MM.1S (cell line): ENCODE measurements at regions not wholly inside any gene's neighbourhood (a gene's known extent, or its start where the extent isn't known, plus 50 kb on each side); places are given as distances from the start of the nearest gene placed in this dataset.

ENCODE experiments used
- DNase-seq: peaks from one replicate; pipeline ENCODE4 v3.0.0-alpha.2; 2015
- H2AFZ ChIP-seq: fragments of 300-600 bp; sonication (generic); 2 replicates; pipeline ENCODE4 v1.6.0; 2016; ENCODE audit warnings: antibody characterized with exemption, low read length
- H3F3A ChIP-seq: fragments of 300-600 bp; sonication (generic); 2 replicates; pipeline ENCODE4 v1.6.1; 2016; ENCODE audit warnings: mild to moderate bottlenecking, antibody characterized with exemption, low read length, moderate library complexity, mixed read lengths; ENCODE audit not compliant: insufficient read depth
- H3K27ac ChIP-seq: fragments of 300-600 bp; sonication (generic); 2 replicates; pipeline ENCODE4 v1.5.1; 2016; ENCODE audit warnings: mild to moderate bottlenecking, low read length
- H3K27me3 ChIP-seq: fragments of 300-600 bp; sonication (generic); replicated peaks from 2 replicates; pipeline ENCODE4 v1.6.0; 2016; ENCODE audit warnings: low read length; ENCODE audit not compliant: insufficient read depth
- H3K36me3 ChIP-seq: fragments of 300-600 bp; sonication (generic); replicated peaks from 2 replicates; pipeline ENCODE4 v1.6.1; 2016; ENCODE audit warnings: mild to moderate bottlenecking, low read length, mixed read lengths; ENCODE audit not compliant: insufficient read depth
- H3K4me1 ChIP-seq: fragments of 300-600 bp; sonication (generic); 2 replicates; pipeline ENCODE4 v1.6.1; 2016; ENCODE audit warnings: low read length, mixed read lengths
- H3K4me2 ChIP-seq: fragments of 300-600 bp; sonication (generic); 2 replicates; pipeline ENCODE4 v1.6.0; 2016; ENCODE audit warnings: low read depth, low read length
- H3K4me3 ChIP-seq: fragments of 300-600 bp; sonication (generic); 2 replicates; pipeline ENCODE4 v1.5.1; 2016; ENCODE audit warnings: low read length, mixed read lengths
- H3K79me2 ChIP-seq: fragments of 300-600 bp; sonication (generic); 2 replicates; pipeline ENCODE4 v1.6.1; 2016; ENCODE audit warnings: mixed run types, low read length, mixed read lengths
- H3K9ac ChIP-seq: fragments of 300-600 bp; sonication (generic); 2 replicates; pipeline ENCODE4 v1.6.1; 2016; ENCODE audit warnings: low read length, mixed read lengths
- H3K9me2 ChIP-seq: fragments of 300-600 bp; sonication (generic); replicated peaks from 2 replicates; pipeline ENCODE4 v1.6.1; 2016; ENCODE audit warnings: mild to moderate bottlenecking, low read length, mixed read lengths; ENCODE audit not compliant: insufficient read depth
- H3K9me3 ChIP-seq: fragments of 300-600 bp; sonication (generic); replicated peaks from 2 replicates; pipeline ENCODE4 v1.6.1; 2016; ENCODE audit warnings: mild to moderate bottlenecking, low read length, mixed read lengths; ENCODE audit not compliant: insufficient read depth
- H4K20me1 ChIP-seq: fragments of 300-600 bp; sonication (generic); 2 replicates; pipeline ENCODE4 v1.6.1; 2016; ENCODE audit warnings: mild to moderate bottlenecking, low read length, moderate library complexity, mixed read lengths; ENCODE audit not compliant: insufficient read depth
- CTCF ChIP-seq: fragments of 300-600 bp; sonication (generic); IDR thresholded peaks from 2 replicates; pipeline ENCODE4 v1.5.1; 2016; ENCODE audit warnings: antibody characterized with exemption, low read length, mixed read lengths
- EZH2 ChIP-seq: fragments of 300-600 bp; sonication (generic); optimal IDR thresholded peaks from 2 replicates; pipeline ENCODE3; 2017; ENCODE audit warnings: low read depth, mild to moderate bottlenecking, antibody characterized with exemption, low read length, mixed read lengths
- EZH2phosphoT487 ChIP-seq: fragments of 300-600 bp; sonication (generic); IDR thresholded peaks from 2 replicates; pipeline ENCODE4 v1.6.1; 2018; ENCODE audit warnings: antibody characterized with exemption, low read length

- H3K79me2 ChIP-seq: no peaks in the 10 kb centered on the region
- H3K9ac ChIP-seq: no peak overlapping the region
- no peaks in the 10 kb centered on the region for H3K9me2 ChIP-seq
- H2AFZ ChIP-seq: no peak overlapping the region
- no peaks in the 10 kb centered on the region for H3K4me1 ChIP-seq
- H3K9me3 ChIP-seq: no peaks in the 10 kb centered on the region
- no peak overlapping the region for H3K4me3 ChIP-seq
- no peak overlapping the region for H3K4me2 ChIP-seq
- H3K27me3 ChIP-seq: no peaks in the 10 kb centered on the region
- no peak overlapping the region for H3K27ac ChIP-seq
- no peaks in the 10 kb centered on the region for H3K36me3 ChIP-seq
- DNase-seq: no peak
- TF ChIP-seq EZH2phosphoT487: no peak
- no peak for TF ChIP-seq CTCF
- no peak for TF ChIP-seq EZH2
- H3F3A ChIP-seq: no peaks in the 10 kb centered on the region
- H4K20me1 ChIP-seq: no peaks in the 10 kb centered on the region
Observed at GRCh38 chr18:30510882-30511281, 531.7 kb downstream of the DSC3 start.

GRCh38 chr18:30501594-30501993 is 540.9 kb downstream of the DSC3 start:
- H3K9ac ChIP-seq: no peak overlapping the region
- H3K9me3 ChIP-seq: no peaks in the 10 kb centered on the region
- TF ChIP-seq EZH2: no peak
- no peak for TF ChIP-seq EZH2phosphoT487
- TF ChIP-seq CTCF: no peak
- no peak overlapping the region for H2AFZ ChIP-seq
- no peak overlapping the region for H3K27ac ChIP-seq
- H3K36me3 ChIP-seq: no peaks in the 10 kb centered on the region
- no peak overlapping the region for H3K4me2 ChIP-seq
- no peak overlapping the region for H3K4me3 ChIP-seq
- H3K4me1 ChIP-seq: no peaks in the 10 kb centered on the region
- no peaks in the 10 kb centered on the region for H3K27me3 ChIP-seq
- H3K79me2 ChIP-seq: no peaks in the 10 kb centered on the region
- H3K9me2 ChIP-seq: no peaks in the 10 kb centered on the region
- no peaks in the 10 kb centered on the region for H3F3A ChIP-seq
- H4K20me1 ChIP-seq: no peaks in the 10 kb centered on the region
- no peak for DNase-seq

- no peak overlapping the region for H3K4me3 ChIP-seq
- no peak overlapping the region for H3K27ac ChIP-seq
- no peaks in the 10 kb centered on the region for H3F3A ChIP-seq
- DNase-seq: no peak
- H4K20me1 ChIP-seq: no peaks in the 10 kb centered on the region
- no peaks in the 10 kb centered on the region for H3K36me3 ChIP-seq
- H3K79me2 ChIP-seq: no peaks in the 10 kb centered on the region
- H3K4me2 ChIP-seq: no peak overlapping the region
- no peak for TF ChIP-seq CTCF
- no peak for TF ChIP-seq EZH2
- TF ChIP-seq EZH2phosphoT487: no peak
- no peaks in the 10 kb centered on the region for H3K9me2 ChIP-seq
- no peak overlapping the region for H3K9ac ChIP-seq
- no peak overlapping the region for H2AFZ ChIP-seq
- no peaks in the 10 kb centered on the region for H3K9me3 ChIP-seq
- H3K27me3 ChIP-seq: no peaks in the 10 kb centered on the region
- H3K4me1 ChIP-seq: no peaks in the 10 kb centered on the region
Observed at GRCh38 chr18:30500240-30500945, 542.1 kb downstream of the DSC3 start.
